B cell (primary cell): ENCODE measurements at regions not wholly inside any gene's neighbourhood (a gene's known extent, or its start where the extent isn't known, plus 50 kb on each side); places are given as distances from the start of the nearest gene placed in this dataset.

Source experiments
- ATAC-seq: fragments of 200-7000 bp; cut with Tn5 transposase; one replicate; pipeline ENCODE4 v1.10.0; 2021; ENCODE audit warnings: low read depth, mild to moderate bottlenecking, moderate number of reproducible peaks, moderate library complexity
- CTCF ChIA-PET: fragments of 350-600 bp; sonication (Branson Sonifier 250); formaldehyde crosslinking; loops from one replicate; lab custom pipeline; 2021; ENCODE audit warnings: antibody characterized with exemption, inconsistent platforms; lab: Charles Lee
- POLR2A ChIA-PET: fragments of 350-600 bp; sonication (Branson Sonifier 250); formaldehyde crosslinking; loops from one replicate; lab custom pipeline; 2021; ENCODE audit warnings: antibody characterized with exemption; lab: Charles Lee
- DNase-seq: peaks from one replicate; pipeline ENCODE4 v3.0.0; 2013
- H2AFZ ChIP-seq: 2 replicates; pipeline ENCODE4 v1.6.1; 2012; ENCODE audit warnings: mild to moderate bottlenecking, low read depth, low read length; ENCODE audit not compliant: insufficient read depth, poor library complexity, severe bottlenecking
- H3K27ac ChIP-seq, 2 donors: 1 replicate in 1 of 2; 2 replicates in 1 of 2; pipeline ENCODE4 v1.5.1; 2012 to 2013; ENCODE audit warnings: low read length in 2 of 2, mild to moderate bottlenecking in 2 of 2, moderate library complexity in 1 of 2
- H3K27me3 ChIP-seq, 4 experiments: fragments of 200-600 bp in 1 of 4; sonication (generic) in 1 of 4; replicated peaks in 1 of 4; 1 replicate in 2 of 4; 2 replicates in 2 of 4; pipeline versions ENCODE4 v1.6.1 to v1.7.0; 2013 to 2016; ENCODE audit warnings: low read length in 3 of 4, mild to moderate bottlenecking in 2 of 4, mixed read lengths in 1 of 4, moderate library complexity in 1 of 4; ENCODE audit not compliant: insufficient read depth in 4 of 4, control insufficient read depth in 3 of 4; ENCODE audit errors: control extremely low read depth in 1 of 4
- H3K36me3 ChIP-seq, 2 experiments: replicated peaks in 1 of 2; 1 replicate in 1 of 2; 2 replicates in 1 of 2; pipeline versions ENCODE4 v1.6.1 to v1.7.1; 2013; ENCODE audit warnings: low read length in 1 of 2; ENCODE audit not compliant: insufficient read depth in 2 of 2, control insufficient read depth in 1 of 2; ENCODE audit errors: control extremely low read depth in 1 of 2, extremely low read depth in 1 of 2
- H3K4me1 ChIP-seq, 2 donors: fragments of 200-600 bp in 1 of 2; sonication (generic) in 1 of 2; 1 replicate in 1 of 2; 2 replicates in 1 of 2; pipeline versions ENCODE4 v1.5.1 to v1.6.1; 2013 to 2017; ENCODE audit warnings: low read length in 2 of 2; ENCODE audit not compliant: control insufficient read depth in 2 of 2, insufficient read depth in 2 of 2
- H3K4me2 ChIP-seq: replicated peaks from 2 replicates; pipeline ENCODE3; 2012; ENCODE audit warnings: mild to moderate bottlenecking, low read depth, low read length; ENCODE audit not compliant: poor library complexity, severe bottlenecking
- H3K4me3 ChIP-seq, 5 experiments: fragments of 200-600 bp in 1 of 5; sonication (generic) in 1 of 5; 1 replicate in 3 of 5; 2 replicates in 2 of 5; pipeline versions ENCODE4 v1.5.1 to v1.7.0; 2011 to 2016; ENCODE audit warnings: low read length in 4 of 5, mild to moderate bottlenecking in 4 of 5, low read depth in 2 of 5, control low read depth in 1 of 5, moderate library complexity in 1 of 5; ENCODE audit not compliant: insufficient read depth in 1 of 5; ENCODE audit errors: control extremely low read depth in 1 of 5, extremely low read depth in 1 of 5
- H3K79me2 ChIP-seq: fragments of 200-600 bp; sonication (generic); one replicate; pipeline ENCODE4 v1.6.0; 2016; ENCODE audit warnings: low read length; ENCODE audit not compliant: control insufficient read depth, insufficient read depth
- H3K9ac ChIP-seq: fragments of 200-600 bp; sonication (generic); 2 replicates; pipeline ENCODE4 v1.6.1; 2017; ENCODE audit warnings: mild to moderate bottlenecking, low read length, moderate library complexity
- H3K9me3 ChIP-seq, 3 donors: one replicate each; pipeline versions ENCODE4 v1.6.1 to v1.7.1; 2013; ENCODE audit warnings: low read length in 2 of 3; ENCODE audit not compliant: control insufficient read depth in 2 of 3, insufficient read depth in 1 of 3; ENCODE audit errors: control extremely low read depth in 1 of 3
- H4K20me1 ChIP-seq: 2 replicates; pipeline ENCODE4 v1.6.0; 2012; ENCODE audit warnings: mild to moderate bottlenecking, low read length; ENCODE audit not compliant: insufficient read depth, control insufficient read depth, poor library complexity, severe bottlenecking
- H3K27ac Mint-ChIP-seq: one replicate; pipeline ENCODE4 v1.8.0; 2021; ENCODE audit warnings: mixed read lengths
- H3K27me3 Mint-ChIP-seq: one replicate; pipeline ENCODE4 v1.8.0; 2021; ENCODE audit warnings: mixed read lengths
- H3K4me1 Mint-ChIP-seq: one replicate; pipeline ENCODE4 v1.8.0; 2021; ENCODE audit warnings: mixed read lengths
- H3K4me3 Mint-ChIP-seq: one replicate; pipeline ENCODE4 v1.8.0; 2021; ENCODE audit warnings: mixed read lengths
- H3K9me3 Mint-ChIP-seq: one replicate; pipeline ENCODE4 v1.8.0; 2022; ENCODE audit warnings: mixed read lengths; ENCODE audit not compliant: insufficient read depth
- CTCF ChIP-seq: fragments of 200-600 bp; IDR thresholded peaks from one replicate; pipeline ENCODE4 v1.8.0; 2022; ENCODE audit warnings: antibody characterized with exemption, mild to moderate bottlenecking
- EZH2 ChIP-seq: IDR thresholded peaks from 2 replicates; pipeline ENCODE4 v1.6.1; 2012; ENCODE audit warnings: borderline replicate concordance, low read depth, mild to moderate bottlenecking, moderate library complexity, low read length; ENCODE audit not compliant: insufficient read depth, poor library complexity, severe bottlenecking
- WGBS: methylation state at CpG from one replicate; pipeline ENCODE4 v1.1.5; 2013; ENCODE audit warnings: missing lambda C conversion rate; ENCODE audit not compliant: insufficient coverage; 5-methylcytosine and 5-hydroxymethylcytosine counted together
- intact Hi-C: fragments of 100-400 bp; cut with micrococcal nuclease; formaldehyde crosslinking; loops from one replicate; pipeline ENCODE4 v1.10.0; 2022

- H2AFZ ChIP-seq = no peak overlapping the region
- intact Hi-C loops = no loop called here
- no peak overlapping the region for H3K4me3 ChIP-seq
- no peaks in the 10 kb centered on the region for H3K27me3 ChIP-seq
- ChIA-PET CTCF (no interaction called here), POLR2A (no interaction called here)
- WGBS = 100% methylated on average over 4 of the region's 4 CpGs
- no peaks in the 10 kb centered on the region for H3K4me1 Mint-ChIP-seq
- no peak overlapping the region for H3K27ac Mint-ChIP-seq
- no peak overlapping the region for H3K4me3 Mint-ChIP-seq
- no peaks in the 10 kb centered on the region for H3K79me2 ChIP-seq
- H3K36me3 ChIP-seq = no peaks in the 10 kb centered on the region
- TF ChIP-seq CTCF = no peak
- no peak for TF ChIP-seq EZH2
- H3K27ac ChIP-seq = no peak overlapping the region
- no peaks in the 10 kb centered on the region for H3K9me3 Mint-ChIP-seq
- H4K20me1 ChIP-seq = no peaks in the 10 kb centered on the region
- H3K9ac ChIP-seq = no peak overlapping the region
- DNase-seq (no peak), ATAC-seq (no peak)
- no peaks in the 10 kb centered on the region for H3K9me3 ChIP-seq
- no peaks in the 10 kb centered on the region for H3K4me1 ChIP-seq
- H3K4me2 ChIP-seq = no peak overlapping the region
- peaks cover 19% of the 10 kb centered on the region for H3K27me3 Mint-ChIP-seq
These were observed 132.9 kb downstream of the FAM204A start for GRCh38 chr10:118209215-118209614.

- Histone ChIP-seq H3K36me3 (no peaks in the 10 kb centered on the region), H4K20me1 (no peaks in the 10 kb centered on the region), H3K27ac (no peak overlapping the region), H3K9me3 (no peaks in the 10 kb centered on the region), H3K4me3 (no peak overlapping the region), H3K9ac (no peak overlapping the region), H3K79me2 (no peaks in the 10 kb centered on the region), H3K27me3 (peaks cover 0 to 4% (median under 1%) of the 10 kb centered on the region in 4 experiments), H3K4me1 (no peaks in the 10 kb centered on the region), H2AFZ (no peak overlapping the region), H3K4me2 (no peak overlapping the region)
- TF ChIP-seq CTCF (no peak), EZH2 (no peak)
- Mint-ChIP-seq H3K4me1 (no peaks in the 10 kb centered on the region), H3K27ac (no peak overlapping the region), H3K9me3 (no peaks in the 10 kb centered on the region), H3K4me3 (no peak overlapping the region), H3K27me3 (peaks cover 24% of the 10 kb centered on the region)
- intact Hi-C loops = no loop called here
- ChIA-PET CTCF (no interaction called here), POLR2A (no interaction called here)
- ATAC-seq = no peak
- no peak for DNase-seq
- WGBS = 95% methylated on average over 4 of the region's 7 CpGs
These were observed 134.6 kb downstream of the FAM204A start for GRCh38 chr10:118207470-118208007.
